Lower leg skin (tissue), 3 donors: ENCODE measurements at regions not wholly inside any gene's neighbourhood (a gene's known extent, or its start where the extent isn't known, plus 50 kb on each side); places are given as distances from the start of the nearest gene placed in this dataset.

ENCODE experiments used
- CTCF ChIP-seq, 3 donors: fragments of 450-650 bp; IDR thresholded peaks; one replicate each; pipeline ENCODE4 v1.5.1; 2016; ENCODE audit warnings: antibody characterized with exemption in 3 of 3, mild to moderate bottlenecking in 3 of 3, moderate library complexity in 2 of 3
- POLR2A ChIP-seq, 2 donors: fragments of 450-650 bp; IDR thresholded peaks; one replicate each; pipeline ENCODE4 v1.6.1; 2016 to 2017; ENCODE audit warnings: antibody characterized with exemption in 2 of 2, mild to moderate bottlenecking in 1 of 2, moderate library complexity in 1 of 2

- no peak for TF ChIP-seq CTCF (IDR thresholded peaks at IDR 0.05)
- no peak for TF ChIP-seq POLR2A (IDR thresholded peaks at IDR 0.05)
Observed at GRCh38 chr7:33753881-33754525, 151.3 kb upstream of the BMPER start.
